Fibroblast of pulmonary artery (primary cell): ENCODE measurements at regions not wholly inside any gene's neighbourhood (a gene's known extent, or its start where the extent isn't known, plus 50 kb on each side); places are given as distances from the start of the nearest gene placed in this dataset.
"Not testable (repeated sequence)": the region's sequence is repeated elsewhere in the genome, so short reads cannot be mapped to it uniquely, and the experiment has no call there.

ENCODE experiments used
- DNase-seq: peaks from one replicate; pipeline ENCODE4 v3.0.0-alpha.2; 2010; ENCODE audit warnings: low read depth
- H3K4me3 ChIP-seq: replicated peaks from 2 replicates; pipeline ENCODE4 v1.5.1; 2011; ENCODE audit warnings: low read depth, mild to moderate bottlenecking, control low read depth, low read length, moderate library complexity
- TF ChIP-seq, protein P1 (sequence below): IDR thresholded peaks from 2 replicates; pipeline ENCODE4 v1.5.1; 2011; ENCODE audit warnings: mild to moderate bottlenecking, control low read depth, low read length, inconsistent platforms; ENCODE audit errors: missing control alignments

DNA sequence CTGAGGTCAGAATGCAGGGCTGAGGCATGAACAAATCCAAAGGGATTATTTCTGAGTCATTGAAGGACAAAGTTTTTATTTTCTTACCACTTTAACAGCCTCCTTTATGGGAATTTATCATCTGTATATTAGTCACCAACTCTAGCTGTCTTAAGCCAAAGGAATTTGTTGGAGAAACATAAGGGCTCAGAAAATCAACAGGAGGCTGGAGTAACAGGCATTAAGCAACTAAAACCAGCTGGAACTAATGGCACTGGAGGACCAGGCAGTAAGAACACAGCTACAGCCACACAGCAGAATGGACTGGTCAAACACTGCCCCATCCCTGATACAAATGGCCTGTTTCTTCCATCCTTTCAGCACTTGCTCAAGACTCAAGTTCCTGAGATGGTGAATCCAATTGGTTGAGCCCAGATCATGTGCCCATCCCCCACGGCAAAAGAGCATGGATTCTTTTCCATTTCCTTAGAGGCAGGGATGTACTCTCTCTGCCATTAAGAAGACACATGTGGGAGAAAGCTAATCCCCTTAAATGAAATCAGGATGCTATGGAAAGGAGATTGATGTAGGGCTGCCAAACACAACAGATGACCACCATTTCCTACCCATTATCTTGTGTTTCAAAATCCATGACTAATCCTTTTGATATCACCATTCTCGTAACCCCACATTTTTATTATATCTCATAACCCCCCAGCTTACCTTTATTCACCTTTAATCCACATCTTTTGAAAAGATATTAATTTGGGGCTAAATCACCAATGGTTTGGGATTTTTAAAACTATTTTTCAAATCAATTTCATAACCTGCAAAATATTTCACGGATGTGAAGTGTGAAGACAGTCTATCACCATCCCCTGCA is 157.0 kb upstream of the FNDC3A start:
- H3K4me3 ChIP-seq: no peak overlapping the region
- TF ChIP-seq, protein P1, sequence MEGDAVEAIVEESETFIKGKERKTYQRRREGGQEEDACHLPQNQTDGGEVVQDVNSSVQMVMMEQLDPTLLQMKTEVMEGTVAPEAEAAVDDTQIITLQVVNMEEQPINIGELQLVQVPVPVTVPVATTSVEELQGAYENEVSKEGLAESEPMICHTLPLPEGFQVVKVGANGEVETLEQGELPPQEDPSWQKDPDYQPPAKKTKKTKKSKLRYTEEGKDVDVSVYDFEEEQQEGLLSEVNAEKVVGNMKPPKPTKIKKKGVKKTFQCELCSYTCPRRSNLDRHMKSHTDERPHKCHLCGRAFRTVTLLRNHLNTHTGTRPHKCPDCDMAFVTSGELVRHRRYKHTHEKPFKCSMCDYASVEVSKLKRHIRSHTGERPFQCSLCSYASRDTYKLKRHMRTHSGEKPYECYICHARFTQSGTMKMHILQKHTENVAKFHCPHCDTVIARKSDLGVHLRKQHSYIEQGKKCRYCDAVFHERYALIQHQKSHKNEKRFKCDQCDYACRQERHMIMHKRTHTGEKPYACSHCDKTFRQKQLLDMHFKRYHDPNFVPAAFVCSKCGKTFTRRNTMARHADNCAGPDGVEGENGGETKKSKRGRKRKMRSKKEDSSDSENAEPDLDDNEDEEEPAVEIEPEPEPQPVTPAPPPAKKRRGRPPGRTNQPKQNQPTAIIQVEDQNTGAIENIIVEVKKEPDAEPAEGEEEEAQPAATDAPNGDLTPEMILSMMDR: no peak
- DNase-seq: peak; percentile 88

DNA sequence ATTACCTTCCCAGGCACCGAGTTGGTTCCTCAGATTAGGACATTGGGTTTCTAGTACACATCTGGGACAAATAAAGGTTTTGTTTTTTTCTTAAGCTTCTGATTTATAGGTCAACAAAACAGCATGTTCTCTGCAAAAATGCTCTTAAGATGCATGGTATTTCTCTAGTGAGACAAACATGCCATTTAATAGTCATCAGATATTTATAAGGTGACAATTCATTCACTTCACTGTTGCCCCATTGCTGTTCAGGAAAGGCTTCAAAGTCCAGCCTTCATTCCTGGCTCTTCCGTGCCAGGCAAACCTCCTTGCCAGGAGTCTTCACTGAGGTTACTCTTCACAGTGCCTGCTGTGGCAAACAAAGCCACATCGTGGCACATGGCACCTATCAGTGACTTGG is 156.3 kb upstream of the FNDC3A start:
- no peak for DNase-seq
- TF ChIP-seq, protein P1: no peak

DNA sequence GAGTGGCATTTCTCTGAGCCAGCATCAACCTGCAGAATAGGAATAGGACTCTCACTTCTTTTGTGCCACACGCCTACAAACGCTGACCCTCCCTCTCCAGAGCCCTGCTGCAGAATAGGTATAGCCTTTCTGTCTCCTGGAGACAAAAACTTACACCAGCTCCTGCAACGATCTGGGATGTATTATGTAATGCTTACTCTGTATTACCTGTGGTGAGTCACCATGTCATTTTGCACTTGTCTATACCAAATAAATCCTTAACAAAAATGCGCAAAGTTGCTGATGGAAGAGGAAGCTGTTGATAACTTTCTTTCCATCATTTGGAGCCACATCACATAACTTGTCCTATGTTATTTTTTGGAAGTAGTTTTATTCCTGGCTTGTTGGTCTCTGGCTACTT is 155.8 kb upstream of the FNDC3A start:
- no peak overlapping the region for H3K4me3 ChIP-seq
- DNase-seq: no peak
- TF ChIP-seq, protein P1: no peak

More for the DNA sequence above, 156.3 kb upstream of the FNDC3A start:
- no peak overlapping the region for H3K4me3 ChIP-seq

DNA sequence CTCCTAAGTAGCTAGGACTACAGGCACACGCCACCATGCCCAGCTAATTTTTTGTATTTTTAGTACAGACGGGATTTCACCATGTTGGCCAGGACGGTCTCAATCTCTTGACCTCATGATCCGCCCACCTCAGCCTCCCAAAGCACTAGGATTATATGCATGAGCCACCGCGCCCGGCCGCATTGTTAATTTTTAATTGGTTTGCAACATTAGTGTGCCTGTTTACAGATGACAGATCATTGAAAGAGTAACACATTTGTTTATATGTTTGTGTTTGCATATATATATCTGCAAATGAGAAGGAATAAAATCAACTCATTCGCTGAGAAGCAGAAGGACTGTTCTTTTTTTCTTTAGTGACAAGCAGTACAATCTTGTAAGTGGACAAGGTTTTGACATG is 152.2 kb upstream of the FNDC3A start:
- H3K4me3 ChIP-seq, DNase-seq: not testable (repeated sequence)

DNA sequence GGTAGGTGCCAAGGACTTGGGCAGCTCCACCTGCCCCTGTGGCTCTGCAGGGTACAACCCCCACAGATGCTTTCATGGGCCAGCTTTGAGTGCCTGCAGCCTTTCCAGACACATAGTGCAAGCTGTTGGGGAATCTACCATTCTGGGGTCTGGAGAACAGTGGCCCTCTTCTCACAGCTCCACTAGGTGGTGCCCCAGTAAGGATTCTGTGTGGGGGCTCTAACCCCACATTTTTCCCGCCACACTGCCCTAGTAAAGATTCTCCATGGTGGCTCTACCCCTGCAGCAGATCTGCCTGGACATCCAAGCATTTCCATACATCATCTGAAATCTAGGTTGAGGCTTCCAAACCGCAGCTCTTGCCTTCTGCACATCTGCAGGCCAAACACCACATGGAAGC is 149.7 kb upstream of the FNDC3A start:
- DNase-seq: no peak
- TF ChIP-seq, protein P1: no peak
- no peak overlapping the region for H3K4me3 ChIP-seq

DNA sequence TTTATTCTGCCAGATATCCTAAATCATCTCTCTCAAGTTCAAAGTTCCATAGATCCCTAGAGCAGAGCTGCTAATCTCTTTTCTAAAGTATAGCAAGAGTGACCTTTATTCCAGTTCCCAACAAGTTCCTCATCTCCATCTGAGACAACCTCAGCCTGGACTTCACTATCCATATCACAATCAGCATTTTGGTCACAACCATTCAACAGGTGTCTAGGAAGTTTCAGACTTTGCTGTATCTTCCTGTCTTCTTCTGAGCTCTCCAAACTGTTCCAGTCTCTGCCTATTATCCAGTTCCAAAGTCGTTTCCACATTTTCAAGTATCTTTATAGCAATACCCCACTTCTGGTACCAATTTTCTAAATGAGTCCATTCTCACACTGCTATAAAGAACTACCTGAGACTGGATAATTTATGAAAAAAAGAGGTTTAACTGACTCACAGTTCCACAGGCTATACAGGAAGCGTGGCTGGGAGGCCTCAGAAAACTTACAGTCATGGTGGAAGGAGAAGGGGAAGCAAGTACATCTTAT is 148.7 kb upstream of the FNDC3A start:
- H3K4me3 ChIP-seq, DNase-seq: not testable (repeated sequence)

DNA sequence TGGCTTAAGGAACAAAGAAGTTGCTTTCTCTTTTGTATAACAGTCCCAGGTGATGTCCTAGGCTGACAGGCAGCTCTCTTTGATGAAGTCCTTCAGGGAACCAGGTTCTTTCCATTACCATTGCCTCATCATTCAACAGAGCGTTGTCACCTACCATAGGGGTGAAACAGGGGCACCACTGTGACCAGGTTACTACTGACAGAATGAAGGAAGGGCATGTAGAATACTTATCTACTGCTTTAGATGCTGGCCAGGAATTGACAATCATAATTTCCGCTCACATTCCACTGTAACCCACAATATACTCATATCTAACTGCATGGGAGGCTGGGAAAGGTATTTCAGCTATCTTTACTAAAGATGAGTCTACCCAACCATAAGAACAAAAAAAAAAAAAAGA is 148.0 kb upstream of the FNDC3A start:
- no peak overlapping the region for H3K4me3 ChIP-seq
- no peak for DNase-seq
- TF ChIP-seq, protein P1: no peak

DNA sequence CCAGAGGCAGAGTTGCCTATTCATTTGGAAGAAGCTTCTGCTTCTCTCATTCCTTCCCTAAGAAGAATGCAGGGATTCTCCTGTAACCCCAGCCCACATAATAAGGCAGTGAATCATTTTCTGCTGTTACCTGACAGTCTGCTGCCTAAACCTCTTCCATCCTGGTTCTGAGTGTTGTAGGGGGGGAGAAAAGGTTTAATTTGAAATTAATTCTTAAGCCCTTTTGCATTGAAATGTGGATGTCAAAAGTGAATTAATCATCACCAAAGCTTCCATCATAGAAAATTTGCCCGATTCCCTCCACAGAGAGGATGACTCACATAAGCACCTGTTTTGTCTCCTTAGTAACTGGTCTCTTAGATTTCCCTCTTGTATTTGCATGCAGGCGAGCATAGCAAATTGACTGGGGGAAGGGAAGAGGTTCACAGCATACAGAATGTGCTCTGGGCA is 146.7 kb upstream of the FNDC3A start:
- TF ChIP-seq, protein P1: no peak
- no peak overlapping the region for H3K4me3 ChIP-seq
- no peak for DNase-seq
